Fibroblast of the conjunctiva (primary cell): ENCODE measurements at regions not wholly inside any gene's neighbourhood (a gene's known extent, or its start where the extent isn't known, plus 50 kb on each side); places are given as distances from the start of the nearest gene placed in this dataset.

Experiments used
- DNase-seq: peaks from one replicate; pipeline ENCODE4 v3.0.0-alpha.2; 2010; ENCODE audit warnings: low read depth

GRCh38 chr12:124188561-124189405 is 106.1 kb upstream of the RFLNA start:
- DNase-seq = no peak

GRCh38 chr12:124190312-124191023 is 104.4 kb upstream of the RFLNA start:
- no peak for DNase-seq

- DNase-seq = no peak
Observed at GRCh38 chr12:124191024-124191359, 103.9 kb upstream of the RFLNA start.

GRCh38 chr12:124191966-124192365 is 102.9 kb upstream of the RFLNA start:
- DNase-seq = no peak

- no peak for DNase-seq
Observed at GRCh38 chr12:124194264-124194892, 100.5 kb upstream of the RFLNA start.

- no peak for DNase-seq
Observed at GRCh38 chr12:124194893-124195566, 99.9 kb upstream of the RFLNA start.

- no peak for DNase-seq
Observed at GRCh38 chr12:124195567-124195942, 99.3 kb upstream of the RFLNA start.

- DNase-seq = no peak
Observed at GRCh38 chr12:124196236-124196635, 98.7 kb upstream of the RFLNA start.

- DNase-seq = no peak
Observed at GRCh38 chr12:124201248-124201647, 93.6 kb upstream of the RFLNA start.

- DNase-seq = no peak
Observed at GRCh38 chr12:124203176-124203575, 91.7 kb upstream of the RFLNA start.

GRCh38 chr12:124205405-124205804 is 89.5 kb upstream of the RFLNA start:
- DNase-seq = no peak

- DNase-seq = no peak
Observed at GRCh38 chr12:124207049-124207448, 87.8 kb upstream of the RFLNA start.

GRCh38 chr12:124207617-124208016 is 87.3 kb upstream of the RFLNA start:
- DNase-seq = no peak

GRCh38 chr12:124208489-124208888 is 86.4 kb upstream of the RFLNA start:
- no peak for DNase-seq

GRCh38 chr12:124210991-124211577 is 83.8 kb upstream of the RFLNA start:
- no peak for DNase-seq

- DNase-seq = no peak
Observed at GRCh38 chr12:124211753-124212152, 83.1 kb upstream of the RFLNA start.

GRCh38 chr12:124213666-124214347 is 81.1 kb upstream of the RFLNA start:
- DNase-seq = no peak

GRCh38 chr12:124214574-124214973 is 80.3 kb upstream of the RFLNA start:
- DNase-seq = no peak

GRCh38 chr12:124216966-124217365 is 77.9 kb upstream of the RFLNA start:
- DNase-seq = no peak

GRCh38 chr12:124217508-124218242 is 77.2 kb upstream of the RFLNA start:
- no peak for DNase-seq

- DNase-seq = no peak
Observed at GRCh38 chr12:124218243-124218560, 76.7 kb upstream of the RFLNA start.
